Stimulated activated CD4-positive, alpha-beta T cell treated with anti-CD3 and anti-CD28 coated beads, Interleukin-12 subunit alpha, Interleukin-12 subunit beta, amount 100 ng/mL, for 48 hours (primary cell): ENCODE measurements at regions not wholly inside any gene's neighbourhood (a gene's known extent, or its start where the extent isn't known, plus 50 kb on each side); places are given as distances from the start of the nearest gene placed in this dataset.

ENCODE experiments used
- DNase-seq, 3 donors: peaks; one replicate each; pipeline ENCODE4 v3.0.0-alpha.2; 2020; ENCODE audit warnings: low read depth in 2 of 3, low spot score in 1 of 3

- no peak for DNase-seq
These were observed 208.7 kb downstream of the CYP26B1 start for GRCh38 chr2:71938659-71939587.

DNA sequence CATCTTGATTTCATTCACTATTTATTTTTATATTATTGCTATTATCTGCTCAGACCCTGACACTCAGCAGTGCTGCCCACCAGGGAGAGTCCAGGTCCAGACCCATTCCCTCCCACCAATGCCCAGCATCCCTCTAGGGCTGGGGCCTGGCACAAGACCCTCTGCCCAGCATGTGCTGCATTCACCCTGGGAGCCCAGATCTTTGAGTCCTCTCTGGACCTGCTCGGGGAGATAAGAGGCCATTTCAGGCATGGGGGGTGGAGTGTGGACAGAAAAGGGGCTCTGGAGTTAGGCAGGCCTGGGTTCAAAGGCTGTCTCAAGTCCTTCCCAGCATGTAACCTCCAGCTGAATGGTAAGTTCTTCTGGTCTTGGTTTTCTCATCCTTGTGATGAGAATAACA, 209.6 kb downstream of the CYP26B1 start:
- no peak for DNase-seq

DNA sequence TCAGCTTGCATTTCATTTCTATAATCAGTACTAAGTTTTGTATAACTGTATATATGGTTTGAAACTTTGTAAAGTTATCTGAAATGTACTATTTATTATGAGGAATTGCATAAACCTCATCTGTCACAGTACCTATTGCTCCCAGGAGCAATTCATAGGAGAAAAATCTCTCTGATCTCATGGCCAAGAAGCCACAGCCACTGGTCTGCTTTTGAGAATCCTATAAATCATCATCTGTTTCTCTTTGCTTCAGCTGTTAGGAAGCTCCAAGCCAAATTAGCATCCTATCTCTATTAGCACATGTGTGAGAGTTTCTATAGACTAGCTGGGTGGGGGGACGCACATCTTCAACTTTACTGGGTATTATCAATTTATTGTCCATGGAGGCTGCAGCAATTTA, 210.3 kb downstream of the CYP26B1 start:
- DNase-seq: no peak

- DNase-seq: no peak
These were observed 211.3 kb downstream of the CYP26B1 start for GRCh38 chr2:71936076-71937030.

DNA sequence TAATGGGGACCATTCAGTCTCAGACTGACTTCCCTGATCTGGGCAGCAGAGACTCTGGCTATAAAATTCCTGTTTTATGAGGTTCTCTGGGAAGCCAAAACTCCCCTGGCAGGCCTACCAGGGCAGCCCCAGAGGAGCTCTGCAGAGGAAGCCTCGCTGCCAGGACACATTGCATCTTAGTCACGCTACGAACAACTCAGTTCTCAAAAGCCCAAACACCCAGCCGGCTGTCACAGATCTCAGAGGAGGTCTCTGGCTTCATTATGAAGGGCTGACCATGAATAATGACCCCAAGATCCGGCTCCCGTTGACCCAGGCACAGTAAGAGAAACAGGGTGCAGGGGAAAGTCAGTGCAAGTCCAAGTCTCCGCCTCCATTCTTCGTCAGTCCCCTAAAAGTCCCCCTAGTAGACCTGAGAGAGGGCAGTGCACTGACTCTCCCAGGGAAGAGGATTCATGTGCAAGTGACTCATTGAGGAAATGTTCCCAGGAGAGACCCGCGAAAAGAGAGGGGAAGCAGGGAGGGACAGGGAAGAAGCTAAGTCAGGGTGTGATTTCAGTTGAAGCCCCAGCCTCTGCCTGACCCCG, 212.3 kb downstream of the CYP26B1 start:
- DNase-seq: no peak

DNA sequence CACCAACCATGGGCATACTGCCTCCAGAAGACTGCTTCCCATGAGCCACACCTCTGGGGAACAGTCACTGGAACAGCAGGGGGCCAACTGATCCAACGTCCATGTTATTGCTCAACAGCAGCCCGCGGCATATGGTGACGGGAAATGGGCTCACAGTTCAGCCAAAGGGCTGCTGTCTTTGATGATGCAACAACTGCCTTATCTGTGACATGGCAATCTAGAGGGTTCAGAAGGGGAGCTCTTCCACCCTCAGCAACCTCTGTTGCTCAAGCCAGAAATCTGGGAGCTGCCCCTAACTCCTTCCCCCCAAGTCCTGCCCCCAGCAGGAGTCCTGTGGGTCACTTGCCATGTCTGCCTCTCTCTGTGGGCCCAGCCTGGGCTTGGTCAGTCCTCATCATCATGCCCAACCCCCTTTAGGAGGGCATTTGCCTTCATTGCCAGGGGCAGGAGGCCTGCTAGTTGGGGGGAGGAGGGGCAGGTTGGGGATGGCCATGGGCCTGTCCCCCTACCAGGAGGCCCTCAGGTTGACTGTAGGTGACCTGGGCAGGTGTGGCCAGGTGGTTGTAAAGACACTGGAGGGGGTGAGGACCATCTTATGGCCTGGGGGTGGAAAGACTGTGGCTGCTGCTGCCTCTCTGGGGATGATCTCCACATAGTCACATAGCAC, 212.9 kb downstream of the CYP26B1 start:
- no peak for DNase-seq

- no peak for DNase-seq
These were observed 213.4 kb downstream of the CYP26B1 start for GRCh38 chr2:71934320-71934593.

GRCh38 chr2:71933467-71934319, 214.0 kb downstream of the CYP26B1 start:
- DNase-seq: no peak

DNA sequence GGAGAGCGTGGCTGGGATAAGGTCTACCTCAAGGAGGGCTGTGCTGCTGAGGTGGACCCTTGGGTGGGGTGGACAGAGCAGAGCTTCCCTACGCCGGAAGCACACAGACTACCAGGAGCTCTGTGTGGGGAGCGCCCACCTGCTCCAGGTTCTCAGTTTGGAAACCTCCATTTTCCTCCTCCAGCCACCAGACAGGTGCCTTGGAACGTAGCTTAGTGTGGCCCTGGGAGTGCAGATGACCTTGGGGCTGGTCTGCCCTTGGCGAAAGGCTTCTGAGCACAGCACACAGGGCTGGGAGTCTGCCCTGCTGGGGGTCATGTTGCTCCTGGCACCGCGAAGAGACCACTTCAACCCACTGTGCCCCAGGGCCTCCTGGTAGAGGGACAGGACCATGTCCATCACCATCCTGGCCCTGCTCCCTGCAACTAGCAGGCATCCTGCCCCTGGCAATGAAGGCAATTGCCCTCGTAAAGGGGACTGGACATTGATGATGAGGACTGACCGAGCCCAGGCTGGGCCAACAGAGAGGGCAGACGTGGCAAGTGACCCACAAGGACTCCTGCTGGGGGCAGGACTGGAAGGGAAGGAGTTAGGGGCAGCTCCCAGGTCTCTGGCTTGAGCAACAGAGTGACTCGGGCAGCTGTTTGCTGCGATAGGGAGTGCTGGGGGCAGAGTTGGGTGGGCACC, 214.7 kb downstream of the CYP26B1 start:
- no peak for DNase-seq

DNA sequence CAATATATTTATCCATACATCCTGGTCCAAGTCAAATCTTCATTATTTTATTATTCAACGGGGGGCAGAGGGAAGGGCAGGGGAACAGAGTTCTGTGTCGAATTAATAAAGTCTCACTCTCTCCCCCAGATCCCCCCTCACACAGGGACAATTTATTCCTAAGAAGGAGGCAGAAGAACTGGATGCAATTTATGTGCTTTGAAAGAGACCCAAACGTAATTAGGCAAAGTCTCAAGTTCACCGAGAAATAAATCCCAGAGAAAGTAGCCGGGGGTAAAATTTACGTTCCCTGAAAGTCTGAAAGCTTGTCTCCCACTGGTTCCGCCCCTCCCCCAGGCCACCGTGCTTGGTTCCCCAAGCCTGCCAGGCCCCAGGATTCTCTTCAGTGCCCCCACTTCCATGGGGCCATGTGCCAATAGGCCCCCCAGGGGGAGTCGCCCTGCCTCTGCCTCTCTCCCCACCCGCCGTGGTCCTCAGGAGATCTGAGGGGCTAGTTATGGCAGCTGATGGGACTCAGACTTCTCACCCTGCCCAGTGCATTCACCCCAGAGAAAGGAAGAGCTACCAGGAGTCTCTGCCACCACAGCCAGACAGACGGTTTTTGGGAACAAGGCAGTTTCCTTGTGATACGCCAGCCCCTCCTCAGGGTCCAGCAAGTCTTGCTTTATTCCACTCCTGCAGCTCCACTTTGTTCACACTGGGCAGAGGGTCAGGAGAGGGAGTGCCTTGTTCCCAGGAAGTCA, 215.5 kb downstream of the CYP26B1 start:
- no peak for DNase-seq

DNA sequence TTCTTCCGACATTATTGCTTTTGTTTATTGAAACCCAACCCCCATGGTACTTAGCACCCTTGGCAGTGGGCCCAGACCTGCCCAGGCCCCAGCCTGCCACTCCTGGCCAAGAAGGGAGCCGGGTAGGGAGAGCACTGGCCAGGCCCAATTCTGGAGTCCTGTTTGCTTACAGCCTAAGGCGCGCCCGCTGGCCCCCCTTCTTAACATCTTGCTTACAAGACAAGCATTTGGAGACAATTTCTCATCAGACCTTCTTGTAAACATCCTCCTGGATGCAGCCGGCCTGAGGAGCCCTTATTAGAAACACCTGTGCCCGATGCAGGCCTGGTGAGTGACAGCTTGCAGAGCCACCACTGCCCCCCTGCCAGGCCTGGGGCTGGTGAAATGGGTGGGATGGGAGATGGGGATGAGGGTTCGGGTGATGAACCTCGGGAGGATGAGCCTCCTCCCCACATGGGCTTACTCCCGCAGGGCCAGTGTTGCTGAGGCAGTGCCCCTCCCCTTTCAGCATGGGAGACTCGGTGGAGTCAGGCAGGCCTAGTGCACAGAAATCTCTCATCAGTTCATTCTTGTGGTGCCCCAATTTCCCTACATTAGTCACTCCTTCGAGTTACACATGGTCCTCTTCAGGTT, 217.5 kb downstream of the CYP26B1 start:
- DNase-seq: no peak

DNA sequence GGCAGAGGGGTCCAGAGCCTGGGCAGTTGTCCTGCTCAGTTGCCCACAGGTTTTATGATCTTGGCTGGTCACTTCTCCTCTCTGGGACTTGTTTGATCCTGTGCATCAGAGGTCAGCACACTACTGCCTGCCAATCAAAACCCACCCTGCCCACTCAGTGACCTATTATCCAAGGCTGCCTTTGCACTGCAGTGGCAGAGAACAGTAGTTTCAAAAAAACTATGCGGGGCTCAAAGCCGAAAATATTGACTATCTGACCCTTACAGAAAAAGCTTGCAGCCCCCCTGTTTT, 218.2 kb downstream of the CYP26B1 start:
- DNase-seq: no peak

DNA sequence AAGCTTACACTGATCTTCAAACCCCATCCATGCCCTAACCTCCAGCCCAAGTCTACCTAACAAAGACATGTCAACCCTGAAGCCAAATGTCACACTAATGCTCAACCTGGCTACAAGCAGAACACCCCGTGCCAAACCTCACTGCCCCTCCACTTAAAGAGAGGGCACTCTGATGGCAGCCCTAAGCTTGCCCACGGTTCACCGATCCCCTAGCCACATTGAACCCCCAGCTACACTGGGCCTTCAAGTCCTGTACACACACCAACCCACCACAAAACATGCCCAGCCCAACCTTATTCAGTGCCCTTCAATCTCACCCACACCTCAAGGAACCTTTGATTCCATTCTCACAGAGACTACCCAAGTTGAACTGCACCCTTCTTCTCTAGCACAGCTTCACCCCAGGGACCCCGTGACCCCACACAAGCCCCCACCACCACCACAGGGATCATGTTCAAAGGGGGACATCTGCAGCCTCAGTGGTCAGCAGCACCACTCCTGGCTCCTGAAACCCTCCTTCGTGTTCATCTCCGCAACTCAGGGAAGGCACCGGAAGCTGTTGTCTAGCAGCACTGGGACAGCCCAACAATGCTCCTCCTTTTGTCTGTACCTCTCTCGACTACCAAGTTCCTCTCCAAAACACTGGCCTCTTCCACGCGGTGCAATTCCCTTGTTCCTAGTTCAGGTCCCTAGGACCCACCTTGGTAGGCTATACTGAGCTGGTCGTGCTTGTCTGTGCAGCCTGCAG, 218.8 kb downstream of the CYP26B1 start:
- DNase-seq: no peak

DNA sequence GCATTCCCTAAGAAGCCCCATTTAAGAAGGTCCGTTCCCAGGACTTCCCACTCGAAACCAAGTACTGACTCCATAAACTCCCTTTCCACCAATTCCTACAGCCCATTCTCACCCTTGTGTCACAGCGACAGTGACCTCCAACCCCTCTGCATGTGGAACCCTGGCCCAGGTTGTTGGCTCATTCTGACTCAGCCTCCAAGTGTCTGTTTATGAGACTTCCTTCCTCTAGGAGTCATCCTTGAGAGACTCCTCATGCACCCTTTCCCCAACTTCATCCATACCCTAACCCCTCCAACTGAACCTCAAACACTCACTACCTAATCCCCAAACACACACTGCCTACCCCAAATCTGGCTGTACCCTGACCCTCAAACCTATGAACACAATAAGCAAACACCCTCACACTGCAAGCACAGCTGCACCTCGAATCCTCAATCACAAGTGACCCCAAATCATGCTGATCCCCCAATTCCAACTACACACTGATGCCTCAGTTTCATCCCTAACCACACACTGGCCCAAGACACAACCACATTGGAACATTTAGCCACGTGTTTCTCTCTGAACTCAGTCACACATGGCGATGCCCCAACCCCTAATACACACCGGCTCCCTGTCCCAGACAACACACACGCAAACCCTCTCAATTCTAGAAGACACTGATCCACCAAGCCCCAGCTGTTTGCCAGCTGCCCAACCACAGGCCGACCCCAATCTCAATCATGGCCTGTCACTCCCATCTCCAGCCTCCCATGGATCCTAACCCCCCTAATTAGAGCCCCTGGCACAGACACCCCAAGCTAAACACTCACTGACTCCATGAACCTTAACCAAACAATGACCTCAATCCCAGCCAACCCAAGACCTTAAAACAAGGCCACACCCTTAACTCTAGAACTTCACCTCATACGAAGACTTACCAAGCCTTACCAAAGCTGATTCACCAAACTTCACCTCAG, 219.6 kb downstream of the CYP26B1 start:
- no peak for DNase-seq

DNA sequence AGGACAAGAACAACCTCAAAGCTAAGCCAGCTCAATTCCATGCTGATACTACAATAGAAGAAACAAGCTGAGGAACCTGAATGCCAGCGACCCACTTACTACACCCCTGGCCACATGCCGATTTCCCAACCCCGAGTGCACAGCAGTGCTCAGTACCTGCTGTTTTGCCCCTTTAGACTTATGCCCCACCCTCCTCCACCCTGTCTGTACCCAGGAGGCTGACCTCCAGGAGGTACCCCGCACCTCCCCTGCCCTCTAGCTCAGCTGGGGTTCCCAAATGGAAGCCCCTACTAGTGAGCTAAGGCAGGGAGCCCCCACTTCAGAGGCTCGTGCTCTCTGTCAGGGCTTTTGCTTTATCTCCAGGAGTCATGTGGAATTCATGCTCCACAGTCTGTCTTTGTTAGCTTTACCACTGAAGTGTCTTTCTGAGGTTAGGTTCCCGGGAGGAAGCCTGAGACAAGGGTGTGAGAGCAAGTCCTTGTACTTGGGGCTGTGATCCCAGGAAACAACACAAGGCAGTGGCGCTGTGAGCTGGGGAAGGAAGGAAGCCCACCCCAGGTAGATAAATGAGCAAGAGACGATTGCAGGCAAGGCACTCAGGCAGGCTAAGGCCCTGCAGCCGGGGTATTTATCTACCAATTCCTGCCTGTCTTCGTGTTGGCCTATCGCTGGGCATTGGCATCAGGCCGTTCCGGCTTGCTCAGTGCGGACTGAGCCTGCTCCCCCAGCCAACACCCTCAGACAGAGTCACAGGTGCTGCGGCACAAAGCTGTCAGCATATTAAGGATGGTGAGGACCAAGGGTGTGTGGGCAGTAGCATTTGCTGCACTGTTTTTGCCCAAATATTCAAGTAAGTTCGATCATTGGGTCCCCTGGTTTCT, 220.5 kb downstream of the CYP26B1 start:
- no peak for DNase-seq

- DNase-seq: no peak
These were observed 221.6 kb downstream of the CYP26B1 start for GRCh38 chr2:71926089-71926447.
